GM12872 (cell line): ENCODE measurements at regions not wholly inside any gene's neighbourhood (a gene's known extent, or its start where the extent isn't known, plus 50 kb on each side); places are given as distances from the start of the nearest gene placed in this dataset.

ENCODE experiments used
- CTCF ChIP-seq: IDR thresholded peaks from 3 replicates; pipeline ENCODE4 v1.5.1; 2011; ENCODE audit warnings: low read depth, mild to moderate bottlenecking, low read length, moderate library complexity; ENCODE audit not compliant: insufficient read depth

DNA sequence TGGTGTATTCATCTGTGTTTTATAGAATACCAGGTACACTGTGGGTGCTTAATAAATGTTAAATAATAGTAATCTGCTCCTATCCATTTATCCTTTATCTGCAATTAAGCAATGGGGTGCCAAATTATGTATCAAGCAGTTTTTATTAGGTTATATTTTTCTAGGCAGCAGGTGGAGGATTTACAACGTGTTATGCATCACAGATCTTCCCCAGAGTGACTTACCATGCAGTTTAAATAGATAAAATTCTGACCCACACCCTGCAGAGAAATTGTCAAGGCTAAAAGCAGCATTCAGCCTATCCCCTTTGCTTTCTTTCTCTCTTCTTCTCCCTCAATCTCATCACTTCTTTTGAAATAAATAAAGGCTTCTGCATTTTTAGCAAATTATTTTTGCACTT lies 306.4 kb downstream of the CXXC4 start:
- no peak for TF ChIP-seq CTCF

GRCh38 chr4:104169437-104169836 lies 325.3 kb downstream of the CXXC4 start:
- no peak for TF ChIP-seq CTCF

DNA sequence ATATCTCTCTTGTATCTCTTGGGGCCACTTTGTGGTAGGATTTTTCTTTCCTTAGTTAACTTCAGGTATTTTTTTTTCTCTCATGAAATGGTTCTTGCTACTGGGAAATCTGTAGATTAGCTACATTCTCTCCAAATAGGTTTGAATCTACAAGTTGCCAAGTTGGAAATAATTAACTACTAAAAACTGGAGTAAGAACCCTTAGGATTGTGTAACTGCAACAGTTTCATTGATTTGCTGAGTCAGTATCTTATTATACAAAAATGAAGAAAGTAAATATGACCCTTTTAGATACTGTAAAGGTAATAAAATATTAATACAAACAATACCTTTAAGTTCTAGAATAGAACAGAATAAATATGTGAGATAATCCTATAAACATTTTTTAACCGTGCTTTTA lies 327.9 kb downstream of the CXXC4 start:
- TF ChIP-seq CTCF = no peak

- TF ChIP-seq CTCF = no peak
These were observed 330.9 kb downstream of the CXXC4 start for GRCh38 chr4:104163820-104164219.

- TF ChIP-seq CTCF = no peak
These were observed 348.6 kb downstream of the CXXC4 start for GRCh38 chr4:104146048-104146447.

DNA sequence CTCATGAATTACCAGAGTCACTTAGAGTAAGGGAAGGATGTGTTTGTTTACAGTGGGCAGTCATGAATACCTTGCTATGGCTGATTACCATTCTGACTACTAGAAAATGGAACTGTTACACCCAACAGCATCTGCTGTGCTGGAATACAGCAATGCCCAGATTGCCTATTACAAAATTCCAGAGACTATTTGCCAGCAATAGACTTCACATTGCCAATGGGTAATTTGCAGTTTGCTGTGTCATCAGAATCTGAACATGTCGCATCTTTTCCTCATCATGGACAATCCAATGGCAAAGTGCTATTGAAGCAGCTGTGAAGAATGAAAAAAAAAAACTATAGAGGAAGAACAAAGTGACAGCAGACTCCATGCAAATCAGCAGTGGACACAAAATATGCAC lies 356.6 kb downstream of the CXXC4 start:
- TF ChIP-seq CTCF = no peak

GRCh38 chr4:104129243-104129642 lies 365.5 kb downstream of the CXXC4 start:
- TF ChIP-seq CTCF = no peak

- TF ChIP-seq CTCF = no peak
These were observed 365.9 kb downstream of the CXXC4 start for GRCh38 chr4:104128850-104129213.
